ENCODE measurements at regions not wholly inside any gene's neighbourhood (a gene's known extent, or its start where the extent isn't known, plus 50 kb on each side); places are given as distances from the start of the nearest gene placed in this dataset.
A peak's percentile ranks its signal among the peaks of the same experiment; 100 is the strongest.

DNA sequence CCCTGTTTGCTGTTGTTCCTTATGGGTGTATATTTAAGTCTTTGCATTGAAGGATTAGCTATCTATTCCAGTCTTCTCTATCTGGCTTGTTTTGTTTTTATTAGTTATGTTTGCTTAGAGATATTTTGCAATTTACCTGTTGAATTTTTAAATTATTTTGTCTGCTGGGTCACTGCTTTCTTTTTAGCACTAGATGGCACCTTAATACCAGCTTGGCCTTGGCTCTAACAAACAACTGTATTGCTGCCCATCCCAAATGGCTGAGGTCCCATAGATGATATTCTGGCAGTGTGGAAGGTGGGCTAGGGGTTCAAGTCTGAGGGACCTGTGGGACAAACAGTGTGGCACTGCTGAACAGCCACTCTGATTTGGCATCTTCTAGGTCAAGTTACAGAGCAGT, 144.0 kb upstream of the FBXO33 start:
- no peak overlapping the region for H3K9ac ChIP-seq (ENCODE audit: extremely low read depth, insufficient read length, low read length)
- no peak overlapping the region for H2BK12ac ChIP-seq (ENCODE audit: insufficient read length, low read depth, low read length)
- no peak overlapping the region for H3K4me2 ChIP-seq (ENCODE audit: insufficient read depth, insufficient read length, low read length)
- 0 out of 4 replicates have a peak, but pooled peaks cover 0 to 1% of the 10 kb centered on the region in 2 experiments for H3K4me1 Mint-ChIP-seq
- H4K5ac ChIP-seq (ENCODE audit: insufficient read length, low read depth, low read length): no peak overlapping the region
- H4K91ac ChIP-seq (ENCODE audit: insufficient read length, low read depth, low read length): no peak overlapping the region
- H3K4me1 ChIP-seq (ENCODE audit: insufficient read depth, low read length): no peaks in the 10 kb centered on the region
- no peaks in the 10 kb centered on the region for H3K27me3 Mint-ChIP-seq (ENCODE audit: low read depth)
- no peak overlapping the region for H2BK15ac ChIP-seq (ENCODE audit: low read depth, low read length)
- H3T11ph ChIP-seq (ENCODE audit: low read length): no peak overlapping the region
- H3K9me3 Mint-ChIP-seq: peaks cover 2 to 6% of the 10 kb centered on the region in 2 experiments; a peak in 3 of 5 replicates
- TF ChIP-seq, protein P1, sequence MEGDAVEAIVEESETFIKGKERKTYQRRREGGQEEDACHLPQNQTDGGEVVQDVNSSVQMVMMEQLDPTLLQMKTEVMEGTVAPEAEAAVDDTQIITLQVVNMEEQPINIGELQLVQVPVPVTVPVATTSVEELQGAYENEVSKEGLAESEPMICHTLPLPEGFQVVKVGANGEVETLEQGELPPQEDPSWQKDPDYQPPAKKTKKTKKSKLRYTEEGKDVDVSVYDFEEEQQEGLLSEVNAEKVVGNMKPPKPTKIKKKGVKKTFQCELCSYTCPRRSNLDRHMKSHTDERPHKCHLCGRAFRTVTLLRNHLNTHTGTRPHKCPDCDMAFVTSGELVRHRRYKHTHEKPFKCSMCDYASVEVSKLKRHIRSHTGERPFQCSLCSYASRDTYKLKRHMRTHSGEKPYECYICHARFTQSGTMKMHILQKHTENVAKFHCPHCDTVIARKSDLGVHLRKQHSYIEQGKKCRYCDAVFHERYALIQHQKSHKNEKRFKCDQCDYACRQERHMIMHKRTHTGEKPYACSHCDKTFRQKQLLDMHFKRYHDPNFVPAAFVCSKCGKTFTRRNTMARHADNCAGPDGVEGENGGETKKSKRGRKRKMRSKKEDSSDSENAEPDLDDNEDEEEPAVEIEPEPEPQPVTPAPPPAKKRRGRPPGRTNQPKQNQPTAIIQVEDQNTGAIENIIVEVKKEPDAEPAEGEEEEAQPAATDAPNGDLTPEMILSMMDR (conservative IDR thresholded peaks at IDR 0.05): peak; percentile 60; the same call in 2 of the 3 replicates
- no peak overlapping the region for H3K18ac ChIP-seq (ENCODE audit: insufficient read length, low read depth, low read length)
- H2BK5ac ChIP-seq (ENCODE audit: insufficient read length, low read length): no peak overlapping the region
- DNase-seq: peak; percentile 25
- no peak overlapping the region for H3K56ac ChIP-seq (ENCODE audit: insufficient read length, low read depth, low read length)
- no peaks in the 10 kb centered on the region for H3K27me3 ChIP-seq (ENCODE audit: insufficient read depth, low read length)
- H3K79me2 ChIP-seq (ENCODE audit: insufficient read depth, low read length): no peaks in the 10 kb centered on the region
- H3K79me1 ChIP-seq (ENCODE audit: insufficient read depth, low read depth, low read length, poor library complexity, severe bottlenecking): no peaks in the 10 kb centered on the region
- H4K8ac ChIP-seq (replicated peaks; ENCODE audit: insufficient read length, low read depth, low read length): no peak overlapping the region
- no peak overlapping the region for H2BK120ac ChIP-seq (ENCODE audit: low read depth, low read length, poor library complexity, severe bottlenecking)
- peaks cover 0 to 9% (median 0%) of the 10 kb centered on the region in 3 experiments; a peak in 1 of 7 replicates for H3K36me3 Mint-ChIP-seq (ENCODE audit: insufficient read depth in 1 of 3, low read depth in 3 of 3)
- no peak overlapping the region for H2BK20ac ChIP-seq (ENCODE audit: low read depth, low read length, poor library complexity, severe bottlenecking)
- no peak overlapping the region for H3K27ac ChIP-seq (ENCODE audit: insufficient read length, low read depth, low read length)
- no peaks in the 10 kb centered on the region for H3K23me2 ChIP-seq (ENCODE audit: insufficient read length, low read depth, low read length, poor library complexity, severe bottlenecking)
- no peak overlapping the region for H3K4ac ChIP-seq (ENCODE audit: low read depth, low read length)
- H3K4me3 Mint-ChIP-seq: no peak overlapping the region
- H3K14ac ChIP-seq (ENCODE audit: insufficient read depth, low read length): no peak overlapping the region
- H2AK5ac ChIP-seq (ENCODE audit: insufficient read length, low read length): no peak overlapping the region
- H2AFZ ChIP-seq (ENCODE audit: low read length): no peak overlapping the region
- H4K20me1 ChIP-seq (ENCODE audit: control insufficient read depth, insufficient read depth, insufficient read length): no peaks in the 10 kb centered on the region
- no peaks in the 10 kb centered on the region for H3K9me3 ChIP-seq (ENCODE audit: control insufficient read depth, low read depth, low read length)
- H3K27ac Mint-ChIP-seq: no peak overlapping the region; a peak in 1 of 7 replicates
- no peak overlapping the region for H3K23ac ChIP-seq (ENCODE audit: insufficient read length, low read depth, low read length)
